Cardiac muscle cell (in vitro differentiated cells and primary cell): ENCODE measurements at regions not wholly inside any gene's neighbourhood (a gene's known extent, or its start where the extent isn't known, plus 50 kb on each side); places are given as distances from the start of the nearest gene placed in this dataset.
A peak's percentile ranks its signal among the peaks of the same experiment; 100 is the strongest.

Source experiments
- DNase-seq, 2 donors: peaks; one replicate each; pipeline versions ENCODE4 v3.0.0 to v3.0.0-alpha.2; 2010 to 2017; ENCODE audit warnings: low read depth in 1 of 2, low spot score in 1 of 2
- H3K27ac ChIP-seq: fragments of 200-600 bp; sonication (generic); 2 replicates; pipeline ENCODE4 v1.5.1; 2016
- H3K27me3 ChIP-seq: fragments of 200-600 bp; sonication (generic); 2 replicates; pipeline ENCODE4 v1.6.0; 2016; ENCODE audit warnings: control low read depth
- H3K36me3 ChIP-seq: fragments of 200-600 bp; sonication (generic); 2 replicates; pipeline ENCODE4 v1.5.1; 2016; ENCODE audit warnings: control low read depth
- H3K4me1 ChIP-seq: fragments of 200-600 bp; sonication (generic); 2 replicates; pipeline ENCODE4 v1.8.1; 2017; ENCODE audit warnings: low read depth, mild to moderate bottlenecking, mixed run types
- H3K4me3 ChIP-seq: fragments of 200-600 bp; sonication (generic); 2 replicates; pipeline ENCODE4 v1.5.1; 2016; ENCODE audit warnings: mild to moderate bottlenecking
- H3K9me3 ChIP-seq: fragments of 200-600 bp; sonication (generic); 2 replicates; pipeline ENCODE4 v1.5.1; 2017; ENCODE audit warnings: low read depth, mild to moderate bottlenecking, control low read depth
- CTCF ChIP-seq: IDR thresholded peaks from 2 replicates; pipeline ENCODE4 v1.5.1; 2012; ENCODE audit warnings: low read depth, mild to moderate bottlenecking, low read length

GRCh38 chr2:161017780-161018470 lies 142.3 kb upstream of the TANK start:
- Histone ChIP-seq H3K4me3 (no peak overlapping the region), H3K36me3 (no peaks in the 10 kb centered on the region), H3K4me1 (peaks cover 5% of the 10 kb centered on the region), H3K9me3 (no peaks in the 10 kb centered on the region), H3K27ac (peak overlapping the region; percentile 21), H3K27me3 (no peaks in the 10 kb centered on the region)
- DNase-seq: peak in 1 of 2 donors; percentile 34
- no peak for TF ChIP-seq CTCF

GRCh38 chr2:161019311-161019710 lies 140.9 kb upstream of the TANK start:
- Histone ChIP-seq H3K9me3 (no peaks in the 10 kb centered on the region), H3K4me1 (peaks cover 5% of the 10 kb centered on the region), H3K27ac (no peak overlapping the region), H3K36me3 (no peaks in the 10 kb centered on the region), H3K27me3 (no peaks in the 10 kb centered on the region), H3K4me3 (no peak overlapping the region)
- no peak for DNase-seq
- no peak for TF ChIP-seq CTCF

GRCh38 chr2:161020437-161020836 lies 139.8 kb upstream of the TANK start:
- no peak overlapping the region for H3K27ac ChIP-seq
- DNase-seq: no peak
- H3K4me3 ChIP-seq: no peak overlapping the region
- H3K4me1 ChIP-seq: peaks cover 5% of the 10 kb centered on the region
- no peaks in the 10 kb centered on the region for H3K9me3 ChIP-seq
- TF ChIP-seq CTCF: no peak
- H3K36me3 ChIP-seq: no peaks in the 10 kb centered on the region
- no peaks in the 10 kb centered on the region for H3K27me3 ChIP-seq

DNA sequence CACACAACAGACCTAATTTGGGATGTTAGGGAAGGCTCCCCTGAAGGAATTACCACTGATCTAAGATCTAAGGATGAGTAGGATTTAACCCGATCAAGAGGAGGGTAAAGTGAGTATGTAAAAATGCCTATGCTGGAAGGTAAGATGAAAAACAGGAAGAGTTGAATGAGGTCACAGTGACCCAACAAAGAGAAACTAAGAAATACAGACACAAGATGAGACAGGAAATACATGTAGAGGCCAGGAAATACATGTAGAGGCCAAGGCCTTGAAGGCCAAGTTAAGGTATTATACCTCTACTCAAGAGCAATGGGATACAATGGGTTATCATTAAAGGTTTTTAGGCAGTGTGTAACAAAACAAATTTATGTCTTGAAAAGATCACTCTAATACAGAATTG lies 131.6 kb upstream of the TANK start:
- H3K36me3 ChIP-seq: no peaks in the 10 kb centered on the region
- H3K27me3 ChIP-seq: no peaks in the 10 kb centered on the region
- H3K4me3 ChIP-seq: no peak overlapping the region
- H3K4me1 ChIP-seq: no peaks in the 10 kb centered on the region
- no peak overlapping the region for H3K27ac ChIP-seq
- TF ChIP-seq CTCF: no peak
- DNase-seq: no peak
- H3K9me3 ChIP-seq: no peaks in the 10 kb centered on the region

GRCh38 chr2:161029321-161029720 lies 130.9 kb upstream of the TANK start:
- no peak overlapping the region for H3K27ac ChIP-seq
- H3K4me3 ChIP-seq: no peak overlapping the region
- no peak for DNase-seq
- H3K4me1 ChIP-seq: no peaks in the 10 kb centered on the region
- H3K36me3 ChIP-seq: no peaks in the 10 kb centered on the region
- H3K9me3 ChIP-seq: no peaks in the 10 kb centered on the region
- TF ChIP-seq CTCF: no peak
- H3K27me3 ChIP-seq: no peaks in the 10 kb centered on the region
